Sciatic nerve (tissue), 2 donors: ENCODE measurements at regions not wholly inside any gene's neighbourhood (a gene's known extent, or its start where the extent isn't known, plus 50 kb on each side); places are given as distances from the start of the nearest gene placed in this dataset.

Source experiments
- ATAC-seq: fragments of 200-7000 bp; cut with Tn5 transposase; one replicate; pipeline ENCODE4 v1.9.1; 2020; ENCODE audit warnings: mild to moderate bottlenecking, moderate library complexity
- DNase-seq: peaks from one replicate; pipeline ENCODE4 v3.0.0-alpha.2; 2020; ENCODE audit warnings: low spot score
- intact Hi-C: fragments of 100-400 bp; cut with DNase I; formaldehyde crosslinking; loops from one replicate; pipeline ENCODE4 v1.14.2; 2022
- donor health status: DM: no; HTN: no; CAD: no.
- donor health status: DM: no; HTN: no; CAD: no.

DNA sequence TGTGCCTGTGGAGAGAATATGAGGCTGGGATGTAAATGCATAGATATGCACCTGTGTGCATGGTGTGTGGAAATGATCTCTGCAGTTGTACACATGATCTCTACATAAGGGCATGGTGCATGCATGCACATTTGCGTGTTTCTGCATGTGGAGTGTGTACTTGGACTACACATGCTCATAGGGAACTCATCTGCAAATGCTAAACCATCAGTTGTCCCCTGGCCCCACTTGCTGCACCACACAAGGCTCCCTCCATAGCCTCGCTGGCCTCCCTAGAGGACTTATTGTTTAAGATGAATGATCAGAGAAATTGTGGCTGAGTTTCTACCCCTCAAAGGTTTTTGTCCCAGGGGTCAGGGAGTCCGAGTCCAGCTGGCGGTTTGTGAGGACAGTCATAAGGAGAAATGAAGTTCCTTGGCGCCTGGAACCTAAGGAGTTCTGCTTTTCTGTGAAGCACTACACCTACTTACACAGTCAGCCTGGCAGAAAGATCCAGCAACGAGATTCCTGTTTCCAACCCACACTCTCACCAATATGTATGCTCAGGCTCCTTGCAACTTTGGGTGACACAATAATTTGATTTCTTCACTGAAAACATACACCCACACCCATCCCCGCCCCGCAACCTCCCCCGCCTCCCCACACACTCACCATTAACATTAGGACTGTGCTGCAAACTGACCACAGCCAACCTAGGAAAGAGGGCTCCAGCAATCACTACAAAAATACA lies 79.9 kb upstream of the CPEB4 start:
- ATAC-seq (peak; percentile 28), DNase-seq (no peak)
- intact Hi-C loops: no loop called here

DNA sequence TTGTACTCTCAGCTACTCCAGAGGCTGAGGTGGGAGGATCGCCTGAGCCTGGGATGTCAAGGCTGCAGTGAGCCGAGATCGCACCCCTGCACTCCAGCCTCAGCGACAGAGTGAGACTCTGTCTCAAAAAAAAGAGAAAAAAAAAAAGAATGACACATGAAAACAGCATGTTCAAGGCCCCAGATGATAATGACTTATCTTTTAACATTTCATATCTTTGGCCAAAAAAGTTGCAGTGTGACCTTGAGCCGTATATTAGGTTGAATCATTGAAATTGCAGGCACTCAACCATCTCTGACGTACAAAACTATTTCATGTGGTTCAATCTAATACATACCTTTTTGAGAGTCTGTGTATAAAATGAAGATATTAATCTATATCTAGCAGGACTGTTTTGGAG lies 79.1 kb upstream of the CPEB4 start:
- intact Hi-C loops: no loop called here
- DNase-seq (no peak), ATAC-seq (no peak)

DNA sequence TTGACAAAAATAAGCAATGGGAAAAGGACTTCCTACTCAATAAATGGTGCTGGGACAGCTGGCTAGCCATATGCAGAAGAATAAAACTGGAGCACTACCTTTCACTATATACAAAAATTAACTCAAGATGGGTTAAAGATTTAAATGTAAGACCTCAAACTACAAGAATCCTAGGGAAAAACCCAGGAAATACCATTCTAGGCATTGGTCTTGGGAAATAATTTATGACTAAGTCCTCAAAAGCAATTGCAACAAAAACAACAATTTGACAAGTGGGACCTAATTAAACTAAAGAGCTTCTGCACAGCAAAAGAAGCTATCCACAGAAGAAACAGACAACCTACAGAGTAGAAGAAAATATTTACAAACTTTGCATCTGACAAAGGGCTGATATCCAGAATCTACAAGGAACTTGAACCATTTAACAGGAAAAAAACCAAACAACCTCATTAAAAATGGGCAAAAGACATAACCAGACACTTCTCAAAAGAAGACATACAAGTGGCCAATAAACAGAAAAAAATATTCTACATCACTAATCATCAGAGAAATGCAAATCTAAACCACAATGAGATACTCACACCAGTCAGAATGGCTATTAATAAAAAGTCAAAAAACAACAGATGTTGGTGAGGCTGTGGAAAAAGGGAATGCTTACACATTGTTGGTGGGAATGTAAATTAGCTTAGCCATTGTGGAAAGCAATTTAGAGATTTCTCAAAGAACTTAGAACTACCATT lies 75.2 kb upstream of the CPEB4 start:
- intact Hi-C loops: no loop called here
- DNase-seq: no peak
- ATAC-seq: no peak

- no peak for ATAC-seq
- intact Hi-C loops: no loop called here
- DNase-seq: no peak
These were observed 74.1 kb upstream of the CPEB4 start for GRCh38 chr5:173814053-173814452.

DNA sequence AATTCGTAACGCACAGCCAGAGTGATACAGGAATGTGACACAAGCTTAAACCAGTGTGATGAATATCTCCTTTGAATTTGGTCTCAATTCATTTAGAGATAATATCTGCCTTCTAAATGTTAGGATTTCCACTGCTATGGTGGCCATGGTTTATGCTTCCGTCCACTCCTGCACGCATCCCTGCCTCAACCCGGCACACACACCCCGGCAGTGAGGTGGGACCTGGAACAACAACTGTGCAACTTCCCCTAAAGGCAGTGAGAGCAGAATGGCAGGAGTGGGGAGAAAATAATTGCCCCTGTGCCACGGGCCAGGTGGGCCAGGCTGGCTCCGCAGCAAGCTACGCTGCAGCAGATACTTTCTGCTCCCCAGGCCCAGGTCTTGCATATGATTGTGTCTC lies 72.6 kb upstream of the CPEB4 start:
- intact Hi-C loops: no loop called here
- DNase-seq (no peak), ATAC-seq (no peak)

- DNase-seq (no peak), ATAC-seq (no peak)
- intact Hi-C loops: no loop called here
These were observed 71.4 kb upstream of the CPEB4 start for GRCh38 chr5:173816728-173817127.

DNA sequence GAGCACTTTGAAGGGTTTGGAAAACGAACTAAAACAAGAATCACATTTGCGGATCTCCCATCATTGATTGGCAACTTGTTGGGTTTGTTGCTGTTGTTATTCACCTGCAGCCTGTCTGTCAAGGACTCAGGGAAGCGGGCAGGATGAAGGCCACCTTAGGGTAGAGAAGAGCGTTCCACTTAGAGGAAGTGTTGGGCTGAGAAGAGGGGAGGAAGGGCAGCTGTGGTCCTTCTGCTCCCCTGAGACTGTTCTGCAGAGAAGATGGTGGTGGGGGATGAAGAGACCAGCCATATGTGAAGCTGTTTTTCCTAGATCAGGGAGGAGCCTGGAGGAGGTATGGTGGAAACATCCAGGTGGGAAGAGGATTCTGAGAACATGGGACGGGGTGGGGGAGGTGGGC lies 70.6 kb upstream of the CPEB4 start:
- DNase-seq: no peak
- intact Hi-C loops: no loop called here
- no peak for ATAC-seq

DNA sequence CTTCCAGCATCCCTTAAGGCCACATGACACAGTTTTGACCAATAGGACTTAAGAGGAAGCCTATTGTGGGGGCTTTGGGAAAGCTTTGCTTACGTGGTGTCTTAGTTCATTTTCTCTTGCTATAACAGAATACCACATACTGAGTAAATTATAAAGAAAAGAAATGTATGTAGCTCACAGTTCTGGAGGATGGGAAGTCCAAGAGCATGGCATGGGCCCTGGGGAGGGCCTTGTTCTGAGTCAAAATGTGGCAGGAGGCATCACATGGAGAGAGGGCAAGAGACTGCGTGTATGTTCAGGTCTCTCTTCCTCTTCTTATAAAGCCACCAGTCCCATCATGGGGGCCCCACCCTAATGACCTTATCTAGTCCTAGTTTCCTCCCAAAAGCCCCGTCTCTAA lies 68.6 kb upstream of the CPEB4 start:
- DNase-seq (no peak), ATAC-seq (no peak)
- intact Hi-C loops: no loop called here

GRCh38 chr5:173823274-173823644 lies 64.9 kb upstream of the CPEB4 start:
- no peak for ATAC-seq
- no peak for DNase-seq
- intact Hi-C loops: no loop called here

DNA sequence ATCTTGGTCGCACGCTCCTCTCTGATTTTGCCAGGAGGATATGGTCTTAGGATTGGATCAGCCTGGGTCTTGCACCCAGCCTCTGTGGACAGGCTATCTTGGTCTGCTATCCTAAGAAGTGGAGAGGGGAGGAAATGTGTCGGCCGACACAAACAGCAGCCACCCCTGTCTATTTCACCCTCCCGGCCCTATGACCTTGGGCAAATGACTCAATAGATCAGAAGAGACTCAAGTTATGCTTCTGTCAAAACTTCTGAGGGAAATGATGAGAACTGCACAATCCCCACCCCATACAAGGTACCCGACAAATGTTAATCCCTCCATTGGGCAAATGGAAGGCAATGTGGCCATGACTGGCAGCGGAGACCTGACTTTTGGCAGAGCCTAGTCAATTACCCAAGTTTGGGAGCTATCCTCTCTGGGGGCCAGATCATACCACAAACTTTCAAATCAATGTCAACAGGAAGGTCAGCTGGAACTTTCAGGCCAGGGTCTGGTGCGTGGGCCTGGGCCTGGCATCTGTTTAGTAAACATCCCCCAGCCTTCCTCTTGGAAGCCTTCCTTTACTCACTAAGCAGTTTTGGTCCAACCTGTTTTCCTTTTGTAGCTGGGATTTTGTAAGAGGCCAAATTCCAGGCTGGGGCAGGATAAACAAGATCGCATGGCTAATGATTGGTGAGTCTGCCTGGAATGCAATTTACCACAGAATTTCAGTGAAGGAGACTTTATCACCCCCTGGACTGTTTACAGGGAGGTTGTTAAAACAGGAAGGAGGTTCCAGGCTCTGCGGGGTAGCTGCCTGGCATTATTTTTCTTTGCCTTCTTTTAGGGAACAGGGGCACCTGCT lies 64.2 kb upstream of the CPEB4 start:
- DNase-seq (no peak), ATAC-seq (no peak)
- intact Hi-C loops: no loop called here

DNA sequence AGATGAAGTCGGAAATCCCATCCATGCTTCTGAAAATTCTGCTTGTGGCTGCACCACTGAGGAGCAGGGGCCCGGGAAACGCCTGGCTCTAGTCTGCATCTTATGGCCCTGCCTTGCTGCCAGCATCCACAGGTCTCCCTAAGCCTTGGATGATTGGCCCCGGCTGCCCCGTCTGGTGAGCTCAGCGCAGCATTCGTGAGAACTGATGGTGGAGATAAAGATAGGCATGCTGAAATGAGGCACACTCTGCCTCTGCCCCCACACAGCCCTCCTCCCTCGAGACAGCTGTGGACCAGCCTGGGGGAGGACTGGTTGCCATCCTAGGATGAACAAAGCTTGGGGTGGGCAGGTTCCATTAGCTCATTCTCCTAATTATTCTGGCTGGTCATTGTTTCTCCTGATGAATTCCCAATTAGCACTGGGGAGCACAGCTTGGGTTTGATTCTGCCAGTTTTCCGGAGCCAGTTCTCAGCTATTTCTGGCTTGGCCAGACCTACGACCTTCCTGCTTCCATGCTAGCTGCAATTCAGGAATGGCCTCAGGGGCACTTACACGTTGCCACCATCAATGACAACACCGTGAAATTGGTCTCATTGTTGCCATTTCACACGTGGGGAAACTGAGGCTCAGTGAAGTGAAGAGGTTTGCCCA lies 62.8 kb upstream of the CPEB4 start:
- DNase-seq (no peak), ATAC-seq (no peak)
- intact Hi-C loops: no loop called here

DNA sequence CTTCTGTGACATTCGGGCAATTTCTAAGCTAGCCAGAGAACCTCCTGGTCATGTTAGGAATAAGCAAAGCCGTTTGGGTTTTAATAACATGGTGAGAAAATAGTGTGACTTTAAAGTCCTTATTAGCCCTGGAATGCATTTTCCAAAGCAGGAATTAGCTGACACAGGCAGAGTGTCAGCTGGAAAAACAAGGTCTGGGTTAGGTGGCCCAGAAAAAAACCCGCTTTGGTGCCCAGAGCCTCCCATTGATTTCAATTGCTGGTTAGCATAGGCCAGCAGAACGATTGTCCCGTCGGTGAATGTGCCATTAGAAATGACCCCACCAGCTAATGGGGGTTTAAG lies 62.1 kb upstream of the CPEB4 start:
- DNase-seq (no peak), ATAC-seq (no peak)
- intact Hi-C loops: no loop called here

DNA sequence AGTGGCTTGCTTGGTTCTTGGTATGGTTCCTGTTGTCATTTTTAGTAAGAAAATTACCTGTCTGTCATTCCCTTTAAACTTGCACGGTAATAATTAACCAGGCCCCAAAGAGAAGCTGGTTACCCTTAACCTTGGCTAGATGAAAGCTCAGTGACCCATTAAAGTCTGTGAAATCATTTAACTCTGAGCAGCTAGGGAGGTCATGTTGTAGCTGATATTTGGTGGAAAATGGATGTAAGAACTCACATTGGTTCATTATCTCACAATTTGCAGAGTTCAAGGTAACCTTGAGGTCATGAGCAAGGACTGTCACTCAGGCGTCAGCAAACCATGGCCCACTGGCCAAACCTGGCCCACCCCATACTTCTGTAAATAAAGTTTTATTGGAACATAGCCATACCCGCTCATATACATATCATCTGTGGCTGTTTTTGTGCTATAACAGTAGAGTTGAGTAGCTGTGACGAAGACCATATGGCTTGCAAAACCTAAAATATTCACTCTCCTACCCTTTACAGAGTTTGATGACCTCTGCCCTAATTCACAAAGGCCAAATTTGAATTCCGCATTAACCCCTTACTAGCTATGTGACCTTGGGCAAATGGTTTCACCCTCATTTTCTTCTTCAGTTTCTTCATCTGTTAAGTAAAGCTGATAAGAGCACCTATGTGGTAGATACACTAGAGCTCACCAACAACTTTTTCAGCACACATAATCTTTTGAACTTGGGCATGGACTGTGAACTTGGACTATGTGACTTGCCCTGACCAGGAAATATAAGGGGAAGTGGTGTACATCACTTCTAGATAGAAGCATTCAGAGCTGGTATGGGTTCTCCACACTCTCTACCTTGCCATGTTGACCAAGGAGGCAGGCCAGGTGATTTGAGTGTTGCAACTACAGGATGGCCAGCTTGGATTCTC lies 61.5 kb upstream of the CPEB4 start:
- ATAC-seq (no peak), DNase-seq (no peak)
- intact Hi-C loops: no loop called here

DNA sequence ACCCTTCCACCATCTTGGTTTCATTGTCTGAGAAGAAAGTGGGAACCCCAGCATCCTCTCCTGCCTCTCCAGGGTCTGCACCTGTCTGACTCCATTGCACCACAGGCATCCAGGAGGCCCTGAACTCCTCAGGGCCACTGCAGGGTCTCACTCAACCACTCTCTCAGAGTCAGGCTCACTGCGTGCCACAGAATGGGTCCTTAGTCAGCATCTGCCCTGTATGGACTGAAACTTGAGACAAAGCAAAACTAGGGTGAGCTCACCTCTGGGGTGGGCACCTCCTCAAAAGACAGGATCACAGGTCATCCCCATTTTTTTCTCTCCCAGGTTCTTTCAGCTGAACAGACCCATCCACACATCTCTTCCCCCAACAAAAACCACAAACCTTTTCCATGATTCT lies 59.2 kb upstream of the CPEB4 start:
- ATAC-seq (no peak), DNase-seq (no peak)
- intact Hi-C loops: no loop called here

DNA sequence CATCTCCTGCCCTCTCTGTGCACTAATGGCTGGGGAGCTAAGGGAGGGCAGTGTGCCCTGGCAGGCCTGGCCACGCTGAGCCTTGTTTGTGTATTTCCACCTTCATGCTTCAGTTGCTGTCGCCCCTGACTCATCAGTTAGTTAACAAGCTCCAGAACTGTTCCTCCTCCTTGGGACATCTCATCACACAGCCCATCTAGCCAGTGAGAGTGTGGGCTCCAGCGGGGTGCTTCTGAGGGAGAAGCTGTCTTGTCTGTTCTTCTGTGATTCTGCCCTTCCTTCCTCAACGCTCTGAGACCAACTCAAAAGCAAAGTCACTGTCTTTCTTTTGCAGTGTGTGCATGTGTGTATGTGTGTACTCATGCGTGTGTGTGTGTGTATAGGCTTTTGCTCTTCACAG lies 58.3 kb upstream of the CPEB4 start:
- intact Hi-C loops: no loop called here
- DNase-seq (no peak), ATAC-seq (no peak)

GRCh38 chr5:173830421-173830820 lies 57.7 kb upstream of the CPEB4 start:
- intact Hi-C loops: no loop called here
- no peak for ATAC-seq
- DNase-seq: no peak

- DNase-seq (no peak), ATAC-seq (no peak)
- intact Hi-C loops: no loop called here
These were observed 56.8 kb upstream of the CPEB4 start for GRCh38 chr5:173831196-173831914.

GRCh38 chr5:173832386-173832785 lies 55.8 kb upstream of the CPEB4 start:
- ATAC-seq (no peak), DNase-seq (no peak)
- intact Hi-C loops: no loop called here
